Dermis blood vessel endothelial cell (primary cell): ENCODE measurements at regions not wholly inside any gene's neighbourhood (a gene's known extent, or its start where the extent isn't known, plus 50 kb on each side); places are given as distances from the start of the nearest gene placed in this dataset.

Source experiments
- DNase-seq: peaks from one replicate; pipeline ENCODE4 v3.0.0; 2010

DNA sequence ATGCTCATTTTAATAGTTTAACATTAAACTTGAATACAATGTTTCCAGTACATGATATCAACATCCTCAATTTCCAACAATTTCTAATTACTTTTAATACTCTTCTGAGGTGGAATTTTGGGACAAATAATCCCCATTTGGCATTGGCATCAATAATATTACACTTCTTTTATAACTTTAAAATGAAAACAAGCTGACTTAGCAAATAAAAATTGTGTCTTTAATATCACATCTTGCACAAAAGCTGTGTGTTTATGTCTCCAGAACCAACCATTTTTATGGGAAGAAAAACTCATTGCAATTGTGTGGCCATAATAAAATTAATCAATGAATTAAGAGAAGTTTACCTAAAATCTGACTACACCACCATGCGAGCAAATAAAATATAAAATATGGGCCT is 2552.6 kb downstream of the PCDH7 start:
- no peak for DNase-seq

DNA sequence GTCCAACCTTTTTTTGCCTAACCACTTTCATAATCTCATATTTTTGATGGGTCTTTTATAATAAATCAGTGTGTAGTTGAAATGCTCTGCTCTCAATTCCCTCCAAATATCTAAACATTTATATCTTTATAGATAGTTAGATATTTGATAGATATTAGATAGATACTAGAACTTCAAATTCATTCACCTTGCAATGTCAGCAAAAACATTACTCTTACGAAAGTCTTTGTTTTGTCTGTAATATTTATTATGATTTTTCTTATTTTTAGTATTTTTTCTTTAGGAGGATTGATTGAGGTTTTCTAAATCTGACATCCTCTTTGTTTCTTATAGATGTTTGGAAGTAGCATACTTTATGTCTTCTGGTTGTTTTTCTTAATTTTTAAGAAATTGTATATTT is 2563.6 kb downstream of the PCDH7 start:
- no peak for DNase-seq

DNA sequence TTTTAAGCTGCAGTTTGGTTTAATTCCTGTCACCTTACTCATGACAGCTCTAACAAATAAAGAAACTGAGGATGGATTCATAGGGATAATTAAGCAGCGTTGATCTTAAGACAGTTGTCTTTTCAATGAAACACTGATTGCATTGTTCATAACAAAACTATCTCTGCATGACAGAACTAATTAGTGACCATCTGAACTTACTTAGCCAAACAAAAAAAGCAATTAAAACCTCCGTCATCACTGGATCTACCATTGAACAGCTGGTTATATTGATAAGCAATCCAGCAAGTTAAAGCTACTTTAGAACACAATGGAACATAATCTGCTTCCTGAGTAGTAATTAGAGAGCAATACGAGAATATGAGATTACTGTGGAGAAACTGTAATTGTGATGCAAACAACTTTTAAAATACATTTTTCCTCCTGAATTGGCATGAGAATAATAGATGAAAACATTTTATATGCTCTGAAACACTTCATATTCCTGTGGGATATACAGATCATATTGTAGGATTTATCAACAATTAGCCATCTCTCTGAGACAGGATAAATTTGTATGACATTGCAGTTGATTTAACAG is 2576.8 kb downstream of the PCDH7 start:
- no peak for DNase-seq

DNA sequence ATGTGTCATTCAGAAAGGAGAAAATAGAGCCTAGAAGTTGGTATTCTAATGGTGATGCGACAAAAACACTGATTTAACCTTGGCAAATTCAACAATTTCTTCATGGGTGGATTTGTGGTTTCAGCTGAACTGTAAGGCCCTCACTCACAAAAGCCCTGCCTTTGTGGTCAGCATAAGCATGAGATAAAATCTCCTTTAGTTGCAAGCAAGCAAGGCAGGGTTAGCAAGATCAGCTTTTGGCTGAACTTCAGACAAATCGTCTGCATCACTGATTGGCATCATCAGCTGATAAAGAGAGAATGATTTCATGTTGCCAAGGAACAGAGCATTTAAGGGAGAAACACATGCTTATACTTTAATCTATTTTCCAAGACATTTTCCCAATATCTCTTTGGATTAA is 2582.2 kb downstream of the PCDH7 start:
- DNase-seq, result no peak

DNA sequence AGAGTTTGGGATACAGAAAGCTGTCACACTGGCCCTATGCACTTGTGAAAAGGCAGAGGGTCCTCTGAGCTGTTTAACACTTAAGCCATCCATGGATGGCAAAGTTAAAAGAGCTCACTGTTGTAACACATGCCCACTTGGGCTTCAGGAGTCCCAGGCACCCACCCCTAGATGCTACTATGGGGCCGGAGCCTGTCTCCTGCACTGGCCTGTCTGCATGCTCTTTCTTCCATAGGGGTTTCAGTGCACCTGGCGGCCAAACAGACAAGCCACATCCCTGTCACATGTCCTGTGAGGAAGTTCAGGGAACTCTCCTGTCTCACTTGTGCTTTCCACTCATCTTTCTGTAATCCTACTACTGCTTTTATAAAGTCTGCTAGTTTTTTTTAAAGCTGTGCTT is 2586.0 kb downstream of the PCDH7 start:
- no peak for DNase-seq

DNA sequence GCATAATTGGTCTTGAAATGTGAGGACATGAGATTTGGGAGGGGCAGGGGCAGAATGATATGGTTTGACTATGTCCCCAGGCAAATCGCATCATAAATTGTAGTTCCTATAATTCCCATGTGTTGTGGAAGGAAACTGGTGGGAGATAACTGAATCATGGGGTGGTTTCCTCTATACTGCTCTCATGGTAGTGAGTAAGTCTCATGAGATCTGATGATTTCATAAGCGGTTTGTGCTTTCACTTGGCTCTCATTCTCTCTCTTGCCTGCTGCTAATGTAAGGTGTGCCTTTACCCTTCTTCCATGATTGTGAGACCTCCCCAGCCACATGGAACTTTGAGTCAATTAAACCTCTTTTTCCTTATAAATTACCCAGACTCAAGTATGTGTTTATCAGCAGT is 2595.9 kb downstream of the PCDH7 start:
- no peak for DNase-seq

DNA sequence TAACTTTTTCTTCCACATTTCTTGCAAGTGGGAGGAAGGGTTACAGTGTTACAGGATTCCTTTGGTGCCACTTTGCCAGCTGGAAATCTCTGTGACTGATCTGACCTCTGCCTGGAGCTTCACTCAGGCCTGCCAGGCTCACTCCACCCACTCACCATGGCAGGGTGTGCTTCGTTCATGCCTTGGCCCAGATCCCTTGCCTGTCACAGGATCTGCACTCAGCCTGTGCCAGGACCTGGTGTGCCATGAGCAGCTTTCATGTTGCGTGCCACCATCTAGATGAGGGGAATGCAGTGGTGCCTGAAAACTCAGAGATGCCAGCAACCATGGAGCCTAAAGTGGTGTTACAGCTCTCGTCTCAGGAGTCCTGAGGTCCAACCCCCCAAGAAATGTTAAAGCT is 2596.4 kb downstream of the PCDH7 start:
- DNase-seq, result no peak

DNA sequence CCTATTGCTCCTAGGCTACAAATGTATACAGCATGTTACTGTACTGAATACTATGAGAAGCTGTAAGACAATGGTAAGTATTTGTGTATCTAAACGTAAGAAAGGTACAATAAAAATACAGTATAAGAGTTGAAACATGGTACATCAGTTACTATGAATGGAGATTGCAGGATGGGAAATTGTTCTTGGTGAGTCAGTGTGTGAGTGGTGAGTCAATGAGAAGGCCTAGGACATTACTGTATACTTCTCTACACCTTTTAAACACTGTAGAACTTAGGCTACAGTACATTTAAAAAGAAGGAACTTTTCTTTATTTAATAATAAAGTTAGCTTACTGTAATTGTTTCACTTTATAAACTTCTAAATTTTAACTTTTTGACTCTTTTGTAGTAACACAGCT is 2603.2 kb downstream of the PCDH7 start:
- DNase-seq, result no peak

DNA sequence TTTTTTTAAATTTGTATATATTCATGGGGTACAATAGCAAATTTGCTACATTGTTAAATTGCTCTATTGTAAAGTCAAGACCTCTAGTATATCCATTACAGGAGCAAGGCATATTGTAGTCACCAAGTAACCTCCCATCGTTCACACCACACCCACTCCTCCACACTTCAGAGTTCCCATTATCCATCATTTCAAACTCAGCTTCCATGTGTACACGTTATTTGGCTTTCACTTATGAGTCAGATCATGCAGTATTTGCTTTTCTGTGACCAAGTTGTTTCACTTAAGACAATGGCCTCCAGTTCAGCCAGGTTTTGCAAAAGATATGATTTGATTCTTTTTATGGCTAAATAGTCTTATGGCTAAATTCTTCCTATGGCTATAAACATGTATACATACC is 2614.2 kb downstream of the PCDH7 start:
- no peak for DNase-seq

DNA sequence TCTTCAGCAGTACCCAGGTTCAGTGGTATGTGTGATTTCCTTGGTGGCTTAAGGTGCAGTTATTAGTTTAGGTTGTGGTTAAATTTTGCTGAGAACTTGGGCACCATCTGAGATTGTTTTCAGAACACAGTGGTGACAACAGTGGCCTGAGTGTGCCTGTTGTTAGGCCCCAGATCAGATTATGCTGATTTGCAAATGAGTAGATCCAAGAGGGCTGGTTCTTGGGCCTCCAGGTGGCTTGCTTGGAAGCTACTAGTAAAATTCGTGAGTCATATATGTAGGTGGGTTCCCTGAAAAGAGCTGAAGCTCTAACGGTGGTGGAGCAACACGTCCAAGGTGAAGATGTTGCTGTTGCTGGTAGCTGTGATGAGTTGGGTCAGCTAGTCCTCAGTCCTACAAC is 2619.6 kb downstream of the PCDH7 start:
- no peak for DNase-seq

DNA sequence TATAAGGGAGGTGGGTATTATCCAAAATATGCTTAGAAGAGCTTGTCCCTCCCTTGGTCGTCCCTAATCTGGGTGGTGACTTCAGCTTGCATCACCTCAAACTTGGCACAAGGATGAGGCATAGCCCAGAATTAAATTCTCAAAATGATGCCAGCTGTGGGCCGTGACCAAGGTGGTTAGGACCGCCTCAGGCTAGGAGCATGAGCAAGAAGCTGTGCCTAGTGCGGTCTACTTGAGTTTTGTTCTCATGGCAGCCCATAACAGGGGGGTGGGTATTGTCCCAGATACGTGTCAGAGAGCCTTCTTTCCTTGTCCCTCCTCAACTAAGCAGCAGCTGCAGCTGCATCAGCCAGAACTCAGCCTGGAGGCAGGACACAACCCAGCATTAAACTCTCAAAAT is 2620.0 kb downstream of the PCDH7 start:
- no peak for DNase-seq

DNA sequence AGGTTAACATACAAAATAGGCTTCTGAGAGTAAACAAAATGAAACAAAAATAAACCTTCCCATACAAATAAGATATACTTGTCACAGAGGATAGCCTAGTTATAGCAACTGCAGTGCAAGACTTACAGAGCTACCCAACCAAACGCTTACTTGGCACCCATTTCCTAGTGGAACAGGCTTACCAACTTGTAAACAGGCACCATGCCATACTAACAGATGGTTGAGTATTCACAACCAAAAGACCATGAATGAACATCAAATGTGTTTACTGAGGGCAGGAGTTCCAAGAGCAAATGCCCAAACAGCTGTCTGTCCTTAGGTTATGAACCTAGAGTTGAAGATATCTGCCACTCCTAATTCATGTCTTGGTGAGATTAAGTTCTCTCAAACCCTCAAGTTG is 2629.2 kb downstream of the PCDH7 start:
- DNase-seq, result no peak

DNA sequence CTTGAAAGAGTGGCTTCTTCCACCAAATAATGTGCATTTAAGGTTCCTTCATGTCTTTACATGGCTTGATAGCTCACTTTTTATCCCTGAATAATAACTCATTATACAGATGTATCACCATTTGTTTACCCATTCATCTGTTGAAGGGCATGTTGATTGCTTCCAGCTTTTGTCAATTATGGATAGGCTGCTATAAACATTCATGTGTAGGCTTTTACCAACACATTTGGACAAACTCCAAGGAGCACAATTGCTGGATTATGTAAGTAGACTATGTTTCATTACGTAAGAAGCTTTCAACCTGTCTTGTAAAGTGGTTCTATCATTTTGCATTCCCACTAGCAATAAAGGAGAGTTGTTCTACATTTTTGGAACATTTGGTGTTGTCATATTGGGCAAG is 2637.0 kb downstream of the PCDH7 start:
- no peak for DNase-seq

DNA sequence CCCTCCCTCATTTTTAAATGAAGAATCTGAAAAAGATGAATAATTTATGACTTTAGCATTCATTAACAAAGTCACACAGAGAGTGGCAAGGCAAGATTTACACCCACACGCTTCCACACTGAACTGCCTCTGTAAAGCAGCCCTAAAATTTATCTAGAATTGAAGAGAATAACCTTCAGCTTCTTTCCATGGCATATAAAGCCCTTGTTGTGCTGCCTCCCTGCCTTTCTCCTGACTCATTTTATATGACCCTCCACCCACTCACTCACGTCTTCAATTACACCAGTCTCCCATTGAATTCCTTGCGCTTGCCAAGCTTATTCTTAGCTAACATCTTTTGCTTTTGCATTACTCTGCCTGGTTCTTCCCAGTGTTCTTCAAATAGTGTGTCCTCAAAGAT is 2649.3 kb downstream of the PCDH7 start:
- no peak for DNase-seq

DNA sequence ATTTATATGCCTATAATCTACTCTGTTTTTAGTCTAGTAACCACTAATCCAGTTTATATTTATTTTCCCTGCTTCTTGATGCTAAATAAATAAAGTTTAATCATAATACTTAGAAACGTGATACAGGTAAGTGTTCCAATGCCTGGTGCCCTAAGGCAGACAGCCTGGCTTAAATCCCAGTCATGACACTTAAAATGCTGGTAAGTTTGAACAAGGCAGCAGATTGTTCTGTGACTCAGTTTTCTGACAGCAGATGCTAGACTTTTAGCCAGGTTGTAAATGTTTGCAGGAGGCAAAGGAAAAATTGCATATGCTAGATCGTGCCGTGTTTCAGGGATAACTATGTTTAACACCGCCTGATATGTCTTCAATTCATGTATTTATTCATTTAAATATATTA is 2661.6 kb downstream of the PCDH7 start:
- no peak for DNase-seq

DNA sequence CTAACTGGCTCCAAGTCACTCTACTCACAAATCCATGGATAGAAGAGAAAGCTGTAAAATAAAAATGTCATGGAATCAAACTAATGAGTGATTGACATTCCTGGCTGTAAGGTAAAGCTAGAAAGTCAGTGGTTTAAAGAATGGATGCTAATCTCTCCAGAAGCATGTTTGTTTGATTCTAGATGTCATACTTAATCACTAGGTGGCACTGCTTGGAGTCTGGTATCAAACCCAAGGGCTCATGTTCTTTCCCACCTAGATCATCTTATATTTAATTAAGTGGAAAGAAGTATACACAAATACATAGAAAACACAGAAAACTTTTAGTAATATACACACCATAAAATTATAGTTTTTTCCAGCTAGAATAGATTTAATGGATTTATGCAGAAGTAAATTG is 2666.6 kb downstream of the PCDH7 start:
- no peak for DNase-seq

DNA sequence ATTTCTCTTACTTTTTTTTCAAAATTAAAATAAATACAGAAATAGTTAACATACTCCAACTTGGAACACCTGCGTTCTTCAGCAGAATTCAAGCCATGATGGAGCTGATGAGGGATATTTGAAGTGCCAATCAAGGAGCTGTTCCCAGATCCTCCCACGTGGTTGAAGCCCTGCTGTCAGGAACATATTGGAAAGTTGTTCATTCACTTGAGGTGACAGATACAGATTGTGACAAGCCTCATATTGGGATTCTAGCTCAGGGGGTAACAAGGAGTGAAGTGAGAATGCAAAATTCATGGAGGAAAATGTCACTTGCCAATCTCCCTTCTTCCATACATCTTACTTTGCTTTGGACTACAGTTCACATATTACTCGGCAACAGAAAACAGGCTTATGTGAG is 2670.8 kb downstream of the PCDH7 start:
- no peak for DNase-seq

DNA sequence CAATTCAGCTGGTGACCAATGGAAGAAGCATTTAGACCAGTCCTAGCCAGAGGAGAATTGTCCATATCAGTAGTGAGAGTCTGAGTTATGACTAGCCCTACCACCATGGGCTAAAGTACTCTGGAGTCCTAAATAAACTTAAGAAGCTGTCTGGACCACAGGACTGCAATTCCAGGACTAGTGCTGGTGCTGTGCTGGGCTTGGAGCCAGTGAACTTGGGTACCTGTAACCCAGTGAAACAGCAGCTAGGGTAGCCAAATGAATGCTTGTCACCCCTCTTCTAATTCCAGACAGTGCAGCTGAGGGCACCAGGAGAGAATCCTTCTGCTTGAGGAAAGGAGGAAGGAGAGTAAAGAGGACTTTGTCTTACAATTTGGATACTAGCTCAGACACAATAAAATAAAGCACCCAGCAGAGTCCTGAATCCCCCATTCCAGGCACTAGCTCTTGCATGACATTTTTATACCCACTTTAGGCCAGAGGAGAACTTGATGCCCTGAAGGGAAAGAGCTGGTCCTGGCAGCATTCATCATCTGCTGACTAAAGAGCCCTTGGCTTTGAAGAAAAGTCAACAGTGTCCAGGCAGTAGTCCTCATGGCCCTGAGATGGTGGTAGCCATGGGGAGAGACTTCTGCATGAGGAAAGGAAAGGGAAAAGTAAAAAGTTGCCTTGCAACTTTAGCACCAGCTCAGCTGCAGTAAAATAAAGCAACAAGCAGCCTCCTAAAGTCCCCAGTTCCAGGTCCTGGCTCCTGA is 2675.7 kb downstream of the PCDH7 start:
- DNase-seq, result no peak

DNA sequence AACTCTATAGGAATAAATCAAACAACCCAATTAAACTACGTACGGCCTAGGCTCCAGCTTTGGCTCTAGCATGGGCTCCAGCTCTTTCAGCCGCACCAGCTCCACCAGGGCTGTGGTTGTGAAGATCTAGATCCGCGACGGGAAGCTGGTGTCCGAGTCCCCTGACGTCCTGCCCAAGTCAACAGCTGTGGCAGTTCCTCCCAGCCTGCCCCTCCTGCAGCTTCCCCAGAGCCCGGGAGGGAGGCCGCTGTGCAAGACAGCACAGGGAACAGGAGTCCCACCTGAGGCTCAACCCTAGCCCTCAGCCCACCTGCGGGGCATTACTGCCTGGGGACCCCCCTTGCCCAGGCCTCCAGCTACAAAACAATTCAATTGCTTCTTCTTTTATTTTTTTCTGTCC is 2680.3 kb downstream of the PCDH7 start:
- no peak for DNase-seq

DNA sequence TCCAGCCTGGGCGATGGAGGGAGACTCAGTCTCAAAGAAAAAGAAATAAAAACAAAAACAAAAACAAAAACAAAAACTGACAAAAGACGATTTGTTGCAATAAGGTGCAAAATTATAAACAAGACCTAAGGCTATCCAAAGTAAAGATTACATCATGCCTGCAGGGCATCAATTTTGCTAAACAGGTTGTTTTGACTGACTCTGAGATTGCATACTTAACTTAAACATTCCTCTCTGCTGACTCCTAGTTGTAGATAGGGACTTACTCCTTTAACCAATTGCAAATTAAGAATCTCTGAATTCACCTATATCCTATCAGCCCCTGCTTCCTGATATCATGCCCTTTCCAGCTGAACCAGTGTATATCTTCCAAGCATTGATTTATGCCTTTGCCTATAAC is 2687.3 kb downstream of the PCDH7 start:
- DNase-seq, result no peak

DNA sequence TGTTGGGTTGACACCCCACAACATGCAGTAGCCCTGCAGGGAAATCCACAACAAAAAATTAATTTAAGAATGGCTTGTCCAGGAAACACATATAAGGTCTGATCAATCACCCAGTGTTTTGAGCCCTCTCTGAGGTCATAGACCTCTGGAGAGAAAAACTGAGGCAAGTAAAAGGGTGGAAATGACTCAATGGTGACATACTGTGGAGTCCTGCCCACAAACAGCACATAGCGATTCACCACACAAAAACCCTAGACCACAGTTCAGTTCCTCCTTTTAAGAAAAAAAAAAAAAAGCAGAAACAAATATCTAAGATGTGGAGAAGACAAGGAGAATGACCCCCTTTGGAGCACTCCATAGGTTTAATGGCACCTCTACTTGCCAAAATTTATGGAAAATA is 2691.0 kb downstream of the PCDH7 start:
- DNase-seq, result no peak

DNA sequence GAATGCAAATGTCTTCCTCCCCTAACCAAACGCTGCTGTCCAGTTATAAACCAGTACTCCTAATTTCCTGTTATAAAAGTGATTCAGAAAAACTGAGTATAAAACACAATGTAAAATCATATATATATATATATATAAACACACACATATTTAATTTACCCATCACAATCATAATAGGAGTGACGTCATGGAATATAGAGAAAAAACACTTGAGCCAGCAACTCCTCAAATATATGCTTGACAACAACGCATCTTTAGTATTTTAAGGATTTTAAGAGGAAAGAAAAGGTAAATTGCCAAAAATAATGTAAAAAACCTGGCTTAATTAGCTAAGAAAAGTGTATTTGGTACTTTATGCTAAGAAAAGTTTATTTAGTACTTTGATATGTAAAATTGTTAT is 2701.7 kb downstream of the PCDH7 start:
- no peak for DNase-seq

DNA sequence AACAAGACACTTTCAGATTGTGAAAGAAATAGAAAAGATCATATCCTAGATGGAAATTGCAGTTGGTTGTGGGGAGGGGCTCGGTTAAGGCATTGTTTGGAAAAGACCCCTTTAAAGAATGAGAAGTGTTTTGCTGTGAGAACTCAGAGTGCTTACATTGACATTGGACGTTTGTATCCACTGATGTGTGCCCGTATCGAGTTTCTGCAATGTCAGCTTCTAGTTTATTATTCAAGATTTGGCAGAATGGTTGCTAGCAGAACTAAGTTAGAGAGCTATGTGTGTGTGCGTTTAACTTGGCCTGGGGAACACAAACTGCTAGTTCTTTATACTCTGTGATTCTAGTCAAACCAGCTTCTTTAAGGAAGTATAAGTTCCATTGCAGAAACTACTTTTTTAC is 2702.5 kb downstream of the PCDH7 start:
- no peak for DNase-seq

DNA sequence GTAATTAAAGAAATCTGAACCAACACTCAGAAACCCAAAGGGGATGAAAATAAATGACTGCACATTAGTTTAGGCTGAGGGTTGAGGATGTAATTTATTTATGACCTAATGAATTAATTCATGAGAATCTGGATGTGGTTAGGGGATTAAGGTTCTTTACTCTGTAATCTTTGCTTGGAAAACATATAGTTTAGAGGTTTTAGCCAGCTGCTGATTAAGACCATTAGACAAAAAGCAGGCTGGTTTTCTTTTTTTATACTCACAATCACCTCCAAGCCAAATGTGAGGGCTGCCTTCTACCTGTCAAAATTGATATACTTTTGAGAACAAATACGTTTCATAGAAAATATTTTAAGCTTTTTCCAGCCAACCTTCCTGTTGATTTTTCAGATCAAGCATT is 2705.8 kb downstream of the PCDH7 start:
- no peak for DNase-seq

DNA sequence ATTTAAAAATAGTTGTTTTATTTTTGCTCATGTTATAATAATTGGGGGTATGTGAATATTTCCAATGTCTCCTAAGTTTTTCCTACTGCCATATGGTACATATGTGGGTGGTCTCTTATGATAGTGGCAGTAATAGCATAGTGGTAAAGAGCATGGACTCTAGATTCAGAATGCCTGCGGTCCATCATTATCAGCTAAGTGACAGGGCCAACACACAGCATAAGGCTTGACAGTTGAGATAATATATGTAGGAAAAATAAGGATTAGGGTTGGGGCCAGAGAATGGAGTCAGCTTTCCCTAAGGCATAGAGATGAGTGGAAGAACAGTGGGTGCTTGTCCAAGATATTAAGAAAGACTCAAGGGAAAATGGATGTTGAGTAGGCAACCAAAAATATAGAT is 2707.5 kb downstream of the PCDH7 start:
- no peak for DNase-seq
